Cardiac fibroblast (primary cell): ENCODE measurements at regions not wholly inside any gene's neighbourhood (a gene's known extent, or its start where the extent isn't known, plus 50 kb on each side); places are given as distances from the start of the nearest gene placed in this dataset.

Experiments used
- DNase-seq, 2 donors: peaks; one replicate each; pipeline versions ENCODE4 v3.0.0 to v3.0.0-alpha.2; 2010; ENCODE audit warnings: low read depth in 2 of 2
- H3K4me3 ChIP-seq, 2 donors: replicated peaks in 1 of 2; 1 replicate in 1 of 2; 2 replicates in 1 of 2; pipeline ENCODE4 v1.5.1; 2011; ENCODE audit warnings: low read depth in 2 of 2, low read length in 2 of 2, mild to moderate bottlenecking in 2 of 2, moderate library complexity in 1 of 2
- TF ChIP-seq, protein P1 (sequence below): IDR thresholded peaks from one replicate; pipeline ENCODE4 v1.5.1; 2011; ENCODE audit warnings: low read depth, mild to moderate bottlenecking, low read length, inconsistent platforms

DNA sequence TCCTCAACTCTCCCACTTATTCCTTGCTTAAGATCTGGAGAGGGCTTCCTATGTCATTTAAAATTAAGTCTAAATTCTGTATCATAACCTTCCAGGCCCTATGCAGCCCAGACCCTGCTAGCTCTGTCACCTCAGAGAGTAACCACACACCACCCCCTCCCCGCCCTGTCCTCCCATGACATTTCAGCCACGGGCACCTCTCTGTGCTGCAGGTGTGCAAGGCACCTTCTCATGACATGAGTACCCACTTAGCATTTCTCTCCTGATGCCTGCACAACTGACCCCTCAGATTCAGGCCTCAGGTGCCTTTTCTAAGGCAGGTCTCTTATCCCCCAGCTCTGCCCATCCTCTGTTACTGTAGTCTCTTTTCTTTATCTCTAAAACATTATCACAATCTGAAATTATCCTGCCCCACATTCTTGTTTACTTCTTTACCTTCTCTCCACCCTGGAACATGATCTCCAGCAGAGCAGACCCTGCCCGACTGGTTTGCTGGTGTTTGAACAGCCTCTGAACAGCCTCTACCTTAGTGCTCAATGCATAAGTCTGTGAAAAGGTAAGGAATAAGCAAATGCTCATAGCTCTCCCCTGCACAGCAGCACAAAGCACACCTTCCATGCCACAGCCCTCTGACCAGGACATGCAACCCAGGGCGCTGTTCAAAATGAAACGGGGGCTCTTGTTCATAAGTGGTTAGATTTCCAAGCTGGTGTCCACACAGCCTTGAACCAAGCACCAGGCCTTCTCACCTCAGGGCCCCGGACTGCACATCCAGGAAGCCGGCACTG, 196.1 kb upstream of the B3GAT1 start:
- H3K4me3 ChIP-seq = no peak overlapping the region
- TF ChIP-seq, protein P1, sequence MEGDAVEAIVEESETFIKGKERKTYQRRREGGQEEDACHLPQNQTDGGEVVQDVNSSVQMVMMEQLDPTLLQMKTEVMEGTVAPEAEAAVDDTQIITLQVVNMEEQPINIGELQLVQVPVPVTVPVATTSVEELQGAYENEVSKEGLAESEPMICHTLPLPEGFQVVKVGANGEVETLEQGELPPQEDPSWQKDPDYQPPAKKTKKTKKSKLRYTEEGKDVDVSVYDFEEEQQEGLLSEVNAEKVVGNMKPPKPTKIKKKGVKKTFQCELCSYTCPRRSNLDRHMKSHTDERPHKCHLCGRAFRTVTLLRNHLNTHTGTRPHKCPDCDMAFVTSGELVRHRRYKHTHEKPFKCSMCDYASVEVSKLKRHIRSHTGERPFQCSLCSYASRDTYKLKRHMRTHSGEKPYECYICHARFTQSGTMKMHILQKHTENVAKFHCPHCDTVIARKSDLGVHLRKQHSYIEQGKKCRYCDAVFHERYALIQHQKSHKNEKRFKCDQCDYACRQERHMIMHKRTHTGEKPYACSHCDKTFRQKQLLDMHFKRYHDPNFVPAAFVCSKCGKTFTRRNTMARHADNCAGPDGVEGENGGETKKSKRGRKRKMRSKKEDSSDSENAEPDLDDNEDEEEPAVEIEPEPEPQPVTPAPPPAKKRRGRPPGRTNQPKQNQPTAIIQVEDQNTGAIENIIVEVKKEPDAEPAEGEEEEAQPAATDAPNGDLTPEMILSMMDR = no peak
- DNase-seq = no peak

DNA sequence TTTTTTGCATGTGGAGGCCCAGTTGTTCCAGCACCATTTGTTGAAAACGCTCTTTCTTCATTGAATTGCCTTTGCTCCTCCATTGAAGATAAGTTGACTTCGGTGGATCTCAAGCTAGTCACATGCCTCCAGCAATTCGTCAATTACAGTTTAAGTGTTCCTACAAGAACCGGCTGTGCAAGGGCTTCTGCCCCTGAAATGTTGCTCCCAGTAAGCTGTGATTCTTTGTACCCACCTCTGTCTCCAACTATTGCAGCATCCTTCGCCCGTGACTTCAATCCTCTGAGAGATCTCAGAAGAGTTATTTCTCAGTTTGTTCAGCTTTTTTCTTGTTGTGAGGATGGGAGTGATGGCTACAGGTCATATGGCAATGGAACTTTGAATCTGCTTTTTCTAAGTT, 194.2 kb upstream of the B3GAT1 start:
- TF ChIP-seq, protein P1 = no peak
- no peak for DNase-seq
- no peak overlapping the region for H3K4me3 ChIP-seq

GRCh38 chr11:134604886-134605285, 192.8 kb upstream of the B3GAT1 start:
- TF ChIP-seq, protein P1 = no peak
- H3K4me3 ChIP-seq = no peak overlapping the region
- no peak for DNase-seq

- no peak for DNase-seq
- TF ChIP-seq, protein P1 = no peak
- H3K4me3 ChIP-seq = no peak overlapping the region
Measured at GRCh38 chr11:134599299-134599771, 187.3 kb upstream of the B3GAT1 start.

DNA sequence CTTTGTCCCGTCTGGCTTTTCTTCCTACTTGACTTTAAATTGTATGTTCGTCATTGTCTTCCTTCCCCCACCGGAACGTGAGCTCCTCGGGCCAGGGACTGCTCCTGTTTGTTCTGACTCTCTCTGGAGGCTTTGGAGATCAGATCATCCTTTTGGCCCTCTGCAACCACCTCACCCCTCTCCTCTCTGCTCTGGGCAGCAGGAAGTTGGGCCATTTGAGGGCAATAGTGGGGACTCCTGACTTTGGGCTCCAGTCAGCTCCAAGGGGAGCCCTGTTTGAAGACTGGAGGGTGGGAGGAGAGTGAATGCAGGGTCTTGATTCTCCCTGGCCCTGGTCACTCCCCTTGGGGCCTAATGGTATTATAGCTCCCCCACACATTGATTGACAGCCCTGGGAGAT, 186.3 kb upstream of the B3GAT1 start:
- no peak overlapping the region for H3K4me3 ChIP-seq
- TF ChIP-seq, protein P1 = no peak
- no peak for DNase-seq

DNA sequence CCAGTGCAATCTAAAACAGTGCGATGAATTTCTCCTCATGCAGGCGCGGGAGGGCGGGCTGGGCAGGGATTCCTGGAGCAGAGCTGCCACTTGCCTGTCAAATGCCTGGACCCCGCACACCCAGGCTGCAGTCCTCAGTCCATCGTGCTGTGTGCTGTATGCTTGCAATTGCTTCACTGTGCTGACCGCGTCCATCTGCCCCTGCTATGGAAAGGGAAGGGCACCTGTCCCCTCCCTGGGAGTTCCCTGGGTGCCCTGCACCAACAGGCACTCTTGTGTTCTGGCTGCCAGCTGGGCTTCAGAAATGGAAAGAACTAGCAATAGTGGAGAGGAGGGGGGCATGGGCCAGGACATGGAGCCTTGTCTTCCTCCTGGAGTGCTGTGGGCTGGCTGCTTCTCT, 185.4 kb upstream of the B3GAT1 start:
- TF ChIP-seq, protein P1 = no peak
- no peak for DNase-seq
- no peak overlapping the region for H3K4me3 ChIP-seq
